Fibroblast of lung (primary cell): ENCODE measurements at regions not wholly inside any gene's neighbourhood (a gene's known extent, or its start where the extent isn't known, plus 50 kb on each side); places are given as distances from the start of the nearest gene placed in this dataset.
A peak's percentile ranks its signal among the peaks of the same experiment; 100 is the strongest.

ENCODE experiments used
- DNase-seq, 2 donors: peaks; one replicate each; pipeline versions ENCODE4 v3.0.0 to v3.0.0-alpha.2; 2010; ENCODE audit warnings: low read depth in 2 of 2
- H2AFZ ChIP-seq: 2 replicates; pipeline ENCODE4 v1.5.1; 2012; ENCODE audit warnings: low read length, control low read depth, inconsistent platforms
- H3K27ac ChIP-seq: 2 replicates; pipeline ENCODE4 v1.5.1; 2011; ENCODE audit warnings: low read length, control low read depth; ENCODE audit not compliant: insufficient read depth
- H3K27me3 ChIP-seq: 2 replicates; pipeline ENCODE4 v1.5.1; 2011; ENCODE audit warnings: mild to moderate bottlenecking, low read length; ENCODE audit not compliant: control insufficient read depth, insufficient read depth
- H3K36me3 ChIP-seq: 2 replicates; pipeline ENCODE4 v1.5.1; 2011; ENCODE audit warnings: low read length; ENCODE audit not compliant: control insufficient read depth, insufficient read depth
- H3K4me1 ChIP-seq: 2 replicates; pipeline ENCODE4 v1.5.1; 2011; ENCODE audit warnings: low read length; ENCODE audit not compliant: control insufficient read depth, insufficient read depth; ENCODE audit errors: extremely low read depth
- H3K4me2 ChIP-seq: 2 replicates; pipeline ENCODE4 v1.5.1; 2011; ENCODE audit warnings: low read length, control low read depth; ENCODE audit not compliant: insufficient read depth; ENCODE audit errors: extremely low read depth
- H3K4me3 ChIP-seq, 4 experiments: fragments of 200-600 bp in 1 of 4; sonication (generic) in 1 of 4; replicated peaks in 1 of 4; 2 replicates each; pipeline ENCODE4 v1.5.1; 2011 to 2016; ENCODE audit warnings: low read length in 4 of 4, low read depth in 3 of 4, mild to moderate bottlenecking in 3 of 4, control low read depth in 2 of 4, inconsistent platforms in 1 of 4, mixed read lengths in 1 of 4; ENCODE audit not compliant: insufficient read depth in 1 of 4; ENCODE audit errors: control extremely low read depth in 1 of 4
- H3K79me2 ChIP-seq: 2 replicates; pipeline ENCODE4 v1.5.1; 2012; ENCODE audit warnings: mild to moderate bottlenecking, low read length, inconsistent platforms; ENCODE audit not compliant: control insufficient read depth, insufficient read depth
- H3K9ac ChIP-seq: 2 replicates; pipeline ENCODE4 v1.5.1; 2011; ENCODE audit warnings: mild to moderate bottlenecking, low read length, control low read depth; ENCODE audit not compliant: insufficient read depth
- H3K9me3 ChIP-seq: 2 replicates; pipeline ENCODE4 v1.5.1; 2012; ENCODE audit warnings: low read depth, low read length; ENCODE audit not compliant: control insufficient read depth, insufficient read depth
- H4K20me1 ChIP-seq: 2 replicates; pipeline ENCODE4 v1.5.1; 2011; ENCODE audit warnings: low read length; ENCODE audit not compliant: control insufficient read depth, insufficient read depth; ENCODE audit errors: extremely low read depth
- CTCF ChIP-seq, 2 donors: IDR thresholded peaks in 1 of 2; conservative IDR thresholded peaks in 1 of 2; 1 replicate in 1 of 2; 2 replicates in 1 of 2; pipeline ENCODE4 v1.5.1; 2011 to 2012; ENCODE audit warnings: low read length in 2 of 2, control low read depth in 1 of 2, inconsistent platforms in 1 of 2, low read depth in 1 of 2, mild to moderate bottlenecking in 1 of 2
- EZH2 ChIP-seq: IDR thresholded peaks from 2 replicates; pipeline ENCODE4 v1.5.1; 2012; ENCODE audit warnings: low read length, control low read depth, mild to moderate bottlenecking; ENCODE audit errors: missing control alignments

- no peak for DNase-seq
- Histone ChIP-seq H4K20me1 (no peaks in the 10 kb centered on the region), H2AFZ (no peak overlapping the region), H3K27ac (no peak overlapping the region), H3K79me2 (no peaks in the 10 kb centered on the region), H3K4me3 (no peak overlapping the region), H3K9me3 (no peaks in the 10 kb centered on the region), H3K36me3 (no peaks in the 10 kb centered on the region), H3K4me2 (no peak overlapping the region), H3K27me3 (no peaks in the 10 kb centered on the region), H3K4me1 (no peaks in the 10 kb centered on the region), H3K9ac (no peak overlapping the region)
- TF ChIP-seq CTCF (conservative IDR thresholded peaks at IDR 0.05 in 1 of 2, IDR thresholded peaks at IDR 0.05 in 1 of 2; ENCODE audit: low read depth in 1 of 2, low read length in 2 of 2) (no peak), EZH2 (no peak)
Measured at GRCh38 chr4:144818136-144818535, 172.2 kb downstream of the HHIP start.

GRCh38 chr4:144819591-144819990, 173.6 kb downstream of the HHIP start:
- DNase-seq = no peak
- no peaks in the 10 kb centered on the region for H3K4me1 ChIP-seq
- H3K4me2 ChIP-seq = no peak overlapping the region
- H3K4me3 ChIP-seq = no peak overlapping the region
- no peaks in the 10 kb centered on the region for H3K27me3 ChIP-seq
- no peak overlapping the region for H3K9ac ChIP-seq
- no peak overlapping the region for H3K27ac ChIP-seq
- no peaks in the 10 kb centered on the region for H3K36me3 ChIP-seq
- no peaks in the 10 kb centered on the region for H3K9me3 ChIP-seq
- H4K20me1 ChIP-seq = no peaks in the 10 kb centered on the region
- no peak overlapping the region for H2AFZ ChIP-seq
- TF ChIP-seq CTCF (conservative IDR thresholded peaks at IDR 0.05 in 1 of 2, IDR thresholded peaks at IDR 0.05 in 1 of 2; ENCODE audit: low read depth in 1 of 2, low read length in 2 of 2) = no peak
- no peak for TF ChIP-seq EZH2
- no peaks in the 10 kb centered on the region for H3K79me2 ChIP-seq

- Histone ChIP-seq H3K9me3 (no peaks in the 10 kb centered on the region), H3K27me3 (no peaks in the 10 kb centered on the region), H4K20me1 (no peaks in the 10 kb centered on the region), H3K27ac (no peak overlapping the region), H3K9ac (no peak overlapping the region), H3K36me3 (no peaks in the 10 kb centered on the region), H3K4me2 (no peak overlapping the region), H2AFZ (no peak overlapping the region), H3K4me3 (no peak overlapping the region), H3K79me2 (no peaks in the 10 kb centered on the region), H3K4me1 (no peaks in the 10 kb centered on the region)
- DNase-seq = peak; percentile 17 to 98
- TF ChIP-seq EZH2 = no peak
- no peak for TF ChIP-seq CTCF (conservative IDR thresholded peaks at IDR 0.05 in 1 of 2, IDR thresholded peaks at IDR 0.05 in 1 of 2; ENCODE audit: low read depth in 1 of 2, low read length in 2 of 2)
Measured at GRCh38 chr4:144820011-144820727, 174.2 kb downstream of the HHIP start.
